Stimulated activated CD8-positive, alpha-beta memory T cell treated with anti-CD3 and anti-CD28 coated beads, Interleukin-2, amount 100 ng/mL, for 48 hours (primary cell): ENCODE measurements at regions not wholly inside any gene's neighbourhood (a gene's known extent, or its start where the extent isn't known, plus 50 kb on each side); places are given as distances from the start of the nearest gene placed in this dataset.
"Not testable (repeated sequence)": the region's sequence is repeated elsewhere in the genome, so short reads cannot be mapped to it uniquely, and the experiment has no call there.

Source experiments
- DNase-seq, 2 donors: peaks; one replicate each; pipeline ENCODE4 v3.0.0-alpha.2; 2020; ENCODE audit warnings: low read depth in 2 of 2

DNA sequence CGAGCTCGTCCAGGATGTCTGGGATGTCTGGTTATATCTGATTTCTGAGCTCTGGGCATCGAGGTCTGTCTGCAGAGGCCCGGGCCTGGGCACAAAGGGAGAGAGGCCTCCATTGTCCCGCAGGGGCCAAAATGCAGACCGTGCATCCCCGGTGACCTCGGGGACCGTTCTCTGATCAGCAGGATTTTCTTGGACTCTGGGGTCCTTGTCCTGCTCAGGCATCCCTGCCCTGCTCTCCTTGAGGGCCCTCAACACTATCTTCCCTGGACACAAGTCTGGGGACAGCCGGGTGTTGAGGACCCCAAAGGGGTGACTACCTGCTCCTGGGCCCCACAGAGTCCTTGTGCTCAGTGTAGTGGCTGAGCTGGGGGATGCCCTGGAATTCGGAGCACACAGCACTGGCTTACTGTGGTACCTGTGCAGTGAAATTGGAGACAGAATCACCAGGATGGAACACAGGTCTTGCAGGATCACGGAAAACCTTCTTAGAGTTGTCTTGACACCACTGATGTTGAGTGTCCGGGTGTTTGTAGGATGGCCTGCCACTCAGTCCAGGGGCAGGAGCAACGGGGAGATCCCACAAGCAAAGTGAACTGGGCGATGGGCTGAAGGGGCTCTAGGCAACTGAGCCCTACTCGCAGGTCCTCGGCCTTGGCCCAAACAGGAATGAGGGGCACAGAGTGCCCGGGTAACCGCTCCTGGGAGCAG is 1369.2 kb downstream of the CDH12 start:
- DNase-seq, result not testable (repeated sequence)

DNA sequence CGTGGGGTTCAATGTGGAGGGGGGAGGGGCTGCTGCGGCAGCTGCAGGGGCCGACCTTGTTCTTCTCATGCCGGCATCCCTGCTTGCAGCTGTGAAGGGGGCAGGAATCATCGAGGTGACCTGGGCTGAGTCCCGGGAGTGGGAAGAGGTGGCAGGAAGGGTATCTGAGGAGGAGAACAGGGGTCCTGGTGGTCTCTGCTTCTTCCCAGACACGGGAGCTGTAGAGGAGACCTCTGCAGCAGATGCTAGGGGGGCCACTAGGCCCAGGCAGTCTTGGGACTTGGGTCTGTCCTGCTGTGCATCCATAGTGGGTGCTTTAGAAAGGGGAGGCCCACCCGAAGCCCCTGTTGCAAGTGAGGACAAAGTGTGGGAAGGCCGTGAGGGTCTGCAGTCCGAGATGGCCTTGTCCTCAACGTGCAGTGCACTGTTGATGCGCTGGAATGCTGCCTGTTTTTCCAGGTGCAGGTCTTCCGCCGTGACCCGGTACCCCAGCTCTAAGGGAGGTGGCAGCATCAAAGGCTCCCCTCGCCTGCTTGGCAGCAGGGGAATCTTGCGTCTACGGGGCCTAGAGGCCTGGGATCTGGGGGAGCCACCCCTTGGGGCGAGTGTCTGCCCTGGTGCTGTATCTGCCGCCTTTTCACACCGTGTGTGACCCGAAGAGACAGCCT is 1370.0 kb downstream of the CDH12 start:
- DNase-seq, result not testable (repeated sequence)

DNA sequence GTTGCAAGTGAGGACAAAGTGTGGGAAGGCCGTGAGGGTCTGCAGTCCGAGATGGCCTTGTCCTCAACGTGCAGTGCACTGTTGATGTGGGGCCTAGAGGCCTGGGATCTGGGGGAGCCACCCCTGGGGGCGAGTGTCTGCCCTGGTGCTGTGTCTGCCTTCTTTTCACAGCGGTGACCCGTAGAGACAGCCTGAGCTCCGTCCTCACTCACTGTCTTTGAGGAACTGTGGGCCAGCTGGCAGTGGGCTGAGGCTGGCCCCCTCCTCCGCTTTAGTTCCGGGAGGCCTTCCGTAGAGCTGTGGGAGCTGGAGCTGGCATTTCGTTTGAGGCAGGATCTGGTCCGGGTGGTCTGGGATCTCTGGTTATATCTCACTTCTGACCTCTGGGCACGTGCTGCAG is 1370.6 kb downstream of the CDH12 start:
- not testable (repeated sequence) for DNase-seq

DNA sequence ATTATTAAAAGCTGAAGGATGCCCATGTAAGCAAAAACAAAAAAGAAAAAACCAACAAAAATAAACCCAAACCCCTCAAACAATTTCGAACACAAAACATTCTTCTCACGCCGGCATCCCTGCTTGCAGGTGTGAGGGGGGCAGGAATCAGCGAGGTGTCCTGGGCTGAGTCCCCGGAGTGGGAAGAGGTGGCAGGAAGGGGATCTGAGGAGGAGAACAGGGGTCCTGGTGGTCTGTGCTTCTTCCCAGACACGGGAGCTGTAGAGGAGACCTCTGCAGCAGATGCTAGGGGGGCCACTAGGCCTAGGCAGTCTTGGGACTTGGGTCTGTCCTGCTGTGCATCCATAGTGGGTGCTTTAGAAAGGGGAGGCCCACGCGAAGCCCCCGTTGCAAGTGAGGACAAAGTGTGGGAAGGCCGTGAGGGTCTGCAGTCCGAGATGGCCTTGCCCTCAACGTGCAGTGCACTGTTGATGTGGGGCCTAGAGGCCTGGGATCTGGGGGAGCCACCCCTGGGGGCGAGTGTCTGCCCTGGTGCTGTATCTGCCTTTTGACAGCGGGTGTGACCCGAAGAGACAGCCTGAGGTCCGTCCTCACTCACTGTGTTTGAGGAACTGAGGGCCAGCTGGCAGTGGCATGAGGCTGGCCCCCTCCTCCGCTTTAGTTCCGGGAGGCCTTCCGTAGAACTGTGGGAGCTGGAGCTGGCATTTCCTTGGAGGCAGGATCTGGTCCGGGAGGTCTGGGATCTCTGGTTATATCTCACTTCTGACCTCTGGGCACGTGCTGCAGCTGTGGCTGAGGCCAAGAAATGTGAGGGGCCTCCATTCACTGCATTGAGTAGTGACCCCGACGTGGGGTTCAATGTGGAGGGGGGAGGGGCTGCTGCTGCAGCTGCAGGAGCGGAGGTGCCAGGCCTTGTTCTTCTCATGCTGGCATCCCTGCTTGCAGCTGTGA is 1371.5 kb downstream of the CDH12 start:
- not testable (repeated sequence) for DNase-seq

DNA sequence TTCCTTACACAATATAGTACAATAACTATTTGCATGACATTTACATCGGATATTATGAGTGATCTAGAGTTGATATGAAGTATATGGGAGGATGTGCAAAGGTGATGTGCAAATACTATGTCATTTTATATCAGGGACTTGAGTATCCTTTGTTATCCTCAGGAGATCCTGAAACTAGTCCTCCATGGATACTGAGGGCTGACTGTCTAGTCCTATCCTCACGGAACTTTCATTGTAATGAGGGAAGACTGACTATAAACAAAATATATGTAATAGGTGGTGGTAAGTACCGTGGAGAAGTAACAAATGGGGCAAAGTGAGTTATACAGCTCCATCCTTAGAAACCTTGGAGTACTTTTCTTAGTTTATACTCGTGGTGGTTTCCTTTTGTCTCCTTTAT is 1373.1 kb downstream of the CDH12 start:
- DNase-seq, result not testable (repeated sequence)

DNA sequence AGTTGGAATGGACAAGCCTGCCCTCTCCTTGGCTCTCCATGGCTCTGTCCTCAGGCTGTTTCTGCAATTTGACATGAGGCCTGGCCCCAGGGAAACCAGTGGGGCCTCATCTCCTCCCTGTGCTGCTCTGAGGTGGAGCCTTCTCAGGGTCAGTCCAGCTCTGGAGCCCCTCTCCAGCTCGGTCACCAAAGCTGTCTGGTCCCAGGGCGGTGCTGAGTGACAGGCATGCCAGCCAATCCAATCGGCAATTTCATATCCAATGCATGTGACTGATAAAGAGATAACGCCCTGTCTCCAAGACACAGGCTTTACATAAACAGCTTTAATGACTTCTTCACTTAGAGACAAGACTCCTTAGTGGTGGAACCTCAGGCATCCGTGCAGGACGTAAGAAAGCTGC is 1379.2 kb downstream of the CDH12 start:
- DNase-seq, result not testable (repeated sequence)

DNA sequence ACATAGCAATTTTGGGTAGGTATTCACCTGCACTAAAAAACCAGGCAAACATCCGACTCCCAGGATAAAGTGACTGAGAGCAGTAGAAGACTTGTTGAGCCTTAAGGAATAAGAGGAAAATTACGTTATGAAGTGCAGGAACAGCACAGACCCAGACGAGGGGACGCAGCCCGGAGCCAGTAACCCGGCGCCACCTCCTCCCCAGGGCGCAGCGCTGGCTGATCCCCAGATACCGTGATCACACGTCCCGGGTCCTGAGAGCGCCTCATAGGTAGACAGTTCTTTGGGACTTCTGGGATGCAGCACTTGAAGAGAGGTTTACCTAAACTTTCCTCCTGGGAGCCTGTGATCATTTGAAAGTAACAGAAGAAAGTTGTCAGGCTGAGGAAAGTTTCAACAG is 1379.7 kb downstream of the CDH12 start:
- DNase-seq, result not testable (repeated sequence)

DNA sequence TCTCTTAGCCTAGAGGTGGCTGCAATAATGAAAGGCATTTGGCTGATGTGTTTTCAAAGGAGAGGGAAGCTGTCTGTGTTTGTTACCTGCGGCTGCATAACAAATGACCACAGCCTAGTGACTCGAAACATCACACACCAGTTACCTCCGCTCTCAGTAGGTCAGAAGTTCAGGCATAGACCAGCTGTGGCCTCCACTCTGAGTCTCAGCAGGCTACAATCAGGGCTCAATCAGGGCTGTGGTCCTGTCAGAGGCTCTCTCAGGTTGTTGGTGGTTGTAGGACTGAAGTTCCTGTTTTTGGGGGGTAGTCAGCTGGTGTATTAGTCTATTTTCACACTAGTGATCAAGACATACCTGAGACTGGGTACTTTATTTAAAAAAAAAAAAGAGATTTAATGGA is 1381.5 kb downstream of the CDH12 start:
- DNase-seq, result not testable (repeated sequence)

DNA sequence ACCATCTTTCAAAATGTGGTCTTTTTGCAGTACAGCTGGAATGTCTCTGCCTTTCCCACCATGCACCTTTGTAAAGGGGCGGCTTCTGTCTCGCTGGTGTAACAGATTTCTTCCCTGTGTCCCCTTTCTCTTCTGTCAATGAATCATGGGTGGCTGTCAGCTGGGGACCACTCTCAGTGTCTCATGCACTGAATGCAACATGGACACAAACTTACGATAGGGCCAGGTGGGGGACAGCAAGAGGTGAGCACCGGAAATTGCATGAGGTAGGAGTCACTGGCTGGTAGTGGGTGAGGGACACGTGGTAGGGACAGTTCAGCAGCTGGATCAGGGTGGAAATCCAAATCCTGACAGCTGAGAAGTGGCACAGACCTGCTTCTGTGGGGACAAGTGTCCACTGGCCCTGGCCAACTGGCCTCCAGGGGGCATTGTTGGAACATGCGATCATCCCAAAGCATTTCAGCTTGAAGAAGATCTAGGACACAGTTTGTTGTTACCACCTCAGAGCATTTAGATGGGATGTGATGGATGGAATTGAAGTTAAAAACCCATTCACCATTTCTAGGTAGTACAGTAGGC is 1383.5 kb downstream of the CDH12 start:
- not testable (repeated sequence) for DNase-seq

DNA sequence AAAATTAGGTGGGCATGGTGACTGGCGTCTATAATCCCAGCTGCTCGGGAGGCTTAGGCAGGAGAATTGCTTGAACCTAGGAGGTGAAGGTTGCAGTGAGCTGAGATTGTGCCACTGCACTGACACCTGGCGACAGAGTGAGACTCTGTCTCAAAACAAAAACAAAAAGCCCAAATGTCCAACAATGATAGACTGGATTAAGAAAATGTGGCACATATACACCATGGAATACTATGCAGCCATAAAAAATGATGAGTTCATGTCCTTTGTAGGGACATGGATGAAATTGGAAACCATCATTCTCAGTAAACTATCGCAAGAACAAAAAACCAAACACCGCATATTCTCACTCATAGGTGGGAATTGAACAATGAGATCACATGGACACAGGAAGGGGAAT is 1385.6 kb downstream of the CDH12 start:
- not testable (repeated sequence) for DNase-seq

DNA sequence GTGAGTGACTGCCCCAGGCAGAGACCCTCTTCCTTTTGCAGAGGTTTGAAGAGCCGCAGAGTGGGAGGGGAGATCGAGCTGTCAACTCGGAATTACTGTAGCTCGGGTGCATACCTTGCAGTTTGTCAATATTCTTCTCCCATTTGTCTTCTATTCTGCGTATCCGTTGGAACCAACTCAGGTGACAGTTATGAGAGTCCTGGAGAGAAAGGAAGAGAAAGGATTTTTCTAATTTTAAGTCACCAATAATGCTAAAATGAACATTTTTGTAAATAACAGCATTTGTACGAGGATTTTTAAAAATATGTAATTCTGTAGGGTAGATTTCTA is 1393.4 kb downstream of the CDH12 start:
- not testable (repeated sequence) for DNase-seq

DNA sequence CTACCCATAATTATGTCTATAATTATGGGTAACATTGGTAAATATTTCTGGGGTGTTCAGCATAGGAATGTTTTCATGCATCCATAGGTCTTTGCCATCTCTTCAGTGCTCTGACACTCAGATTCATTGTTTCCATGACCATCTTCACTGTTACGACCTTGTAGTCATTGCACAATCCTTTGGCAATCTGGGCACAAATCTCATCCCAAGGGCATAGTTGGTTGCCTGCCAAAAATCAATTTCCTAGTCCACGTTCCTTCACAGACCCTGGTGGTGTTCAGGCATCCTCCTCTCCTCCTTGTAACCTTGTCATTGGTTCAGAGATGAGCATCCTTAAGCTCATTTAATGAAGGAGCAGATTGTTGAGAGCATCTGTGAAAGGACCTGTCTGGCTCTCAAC is 1400.7 kb downstream of the CDH12 start:
- DNase-seq, result no peak

DNA sequence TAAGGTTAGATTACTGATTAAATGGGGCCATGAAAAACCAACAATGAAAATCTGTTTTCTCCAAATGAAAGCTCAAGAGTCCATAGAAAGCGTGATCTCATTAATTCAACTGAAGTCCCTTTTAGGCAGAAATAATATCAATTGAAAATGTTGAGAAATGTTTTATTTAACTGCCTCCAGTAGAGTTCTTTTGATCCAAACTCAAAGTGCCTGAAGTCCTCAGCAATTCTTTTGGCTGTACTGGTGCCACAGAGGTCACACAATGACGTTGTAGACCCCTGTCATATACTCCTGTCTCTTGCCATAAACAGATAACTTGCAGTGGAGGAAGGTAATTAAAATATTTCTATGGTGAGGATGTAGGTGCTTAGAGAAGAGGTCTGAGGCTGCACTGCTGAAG is 1420.5 kb downstream of the CDH12 start:
- no peak for DNase-seq

DNA sequence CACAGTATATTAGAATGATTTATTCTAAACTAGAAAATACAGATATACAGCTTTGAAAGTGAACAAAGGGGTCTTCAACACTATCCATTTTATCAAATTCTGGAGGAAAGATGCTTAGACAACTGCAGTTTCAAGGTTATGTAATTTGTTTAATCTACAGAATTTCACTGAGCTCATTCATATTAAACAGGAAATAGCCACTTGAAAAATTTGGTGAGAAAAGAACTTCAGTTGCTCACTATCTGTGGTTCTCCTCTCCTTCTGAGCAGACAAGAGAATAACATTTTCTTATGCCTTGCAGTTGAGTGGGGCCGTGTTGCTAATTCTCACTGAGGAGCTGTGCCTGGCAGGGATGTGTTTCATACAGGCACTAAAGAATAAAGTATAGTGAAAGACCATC is 1428.2 kb downstream of the CDH12 start:
- DNase-seq, result no peak

DNA sequence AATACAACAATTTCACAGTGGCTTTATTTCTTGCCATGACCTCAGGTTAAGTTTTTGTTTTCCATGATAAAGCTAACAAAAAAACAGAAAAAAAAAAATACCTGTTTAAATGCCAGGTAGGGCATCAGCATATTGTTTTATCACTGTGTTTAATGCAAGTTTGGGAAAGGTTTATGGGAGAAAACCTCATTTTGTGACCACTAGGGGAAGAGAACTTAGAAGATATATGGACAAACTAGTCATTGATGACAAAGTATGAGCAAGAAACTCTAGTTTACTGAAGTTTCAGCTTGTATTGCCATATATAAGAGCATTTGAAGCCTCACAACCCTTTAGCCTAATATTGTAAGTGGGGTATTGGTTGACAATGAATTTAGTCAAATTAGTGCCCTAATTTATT is 1431.4 kb upstream of the CDH18 start:
- no peak for DNase-seq

DNA sequence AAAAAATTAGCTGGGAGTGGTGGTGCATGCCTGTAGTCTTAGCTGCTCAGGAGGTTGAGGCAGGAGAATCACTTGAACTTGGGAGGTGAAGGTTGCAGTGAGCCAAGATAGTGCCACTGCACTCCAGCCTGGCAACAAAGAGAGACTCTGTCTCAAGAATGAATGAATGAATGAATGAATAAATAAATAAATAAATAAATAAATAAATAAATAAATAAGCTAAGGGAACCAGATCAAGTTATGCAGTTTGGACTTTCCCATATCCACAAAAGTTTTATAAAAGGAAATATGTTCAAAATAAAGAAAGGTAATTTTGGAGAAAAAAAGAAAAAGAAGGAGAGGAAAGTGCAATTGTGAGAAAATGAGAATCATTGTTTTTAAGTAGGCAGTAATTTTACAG is 1414.1 kb upstream of the CDH18 start:
- not testable (repeated sequence) for DNase-seq

DNA sequence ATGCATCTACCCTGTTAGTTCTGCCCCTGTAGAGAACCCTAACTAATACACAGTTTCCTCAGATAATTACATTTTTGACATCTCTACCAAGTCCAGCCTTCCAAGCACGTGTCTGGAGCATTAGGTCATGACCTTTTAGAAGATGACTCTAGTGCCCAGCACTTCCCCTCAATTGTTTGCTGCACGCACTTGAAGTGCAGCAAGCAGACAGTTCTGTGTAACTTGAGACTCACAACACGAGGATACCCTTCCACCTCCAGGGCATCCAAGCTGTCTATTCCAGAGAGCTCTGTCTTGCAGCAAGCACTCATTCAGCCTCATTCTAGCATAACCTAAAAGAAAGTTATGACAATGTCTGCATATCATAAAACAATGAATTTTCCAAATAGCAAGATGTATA is 1410.5 kb upstream of the CDH18 start:
- no peak for DNase-seq

DNA sequence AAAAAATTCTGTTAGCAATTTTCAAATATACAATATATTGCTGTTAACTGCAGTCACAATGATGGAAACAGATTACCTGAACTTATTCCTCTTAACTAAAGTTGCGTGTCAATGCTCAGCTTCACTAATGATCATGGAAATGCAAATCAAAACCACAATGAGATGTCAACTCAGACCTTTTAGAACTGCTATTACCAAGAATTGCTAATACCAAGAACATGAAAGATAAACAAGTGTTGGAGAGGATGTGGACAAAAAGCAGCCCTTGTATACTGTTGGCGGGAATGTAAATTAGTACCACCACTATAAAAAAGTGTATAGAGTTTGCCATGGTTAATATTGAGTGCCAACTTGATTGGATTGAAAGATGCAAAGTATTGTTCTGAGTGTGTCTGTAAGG is 1409.7 kb upstream of the CDH18 start:
- no peak for DNase-seq

DNA sequence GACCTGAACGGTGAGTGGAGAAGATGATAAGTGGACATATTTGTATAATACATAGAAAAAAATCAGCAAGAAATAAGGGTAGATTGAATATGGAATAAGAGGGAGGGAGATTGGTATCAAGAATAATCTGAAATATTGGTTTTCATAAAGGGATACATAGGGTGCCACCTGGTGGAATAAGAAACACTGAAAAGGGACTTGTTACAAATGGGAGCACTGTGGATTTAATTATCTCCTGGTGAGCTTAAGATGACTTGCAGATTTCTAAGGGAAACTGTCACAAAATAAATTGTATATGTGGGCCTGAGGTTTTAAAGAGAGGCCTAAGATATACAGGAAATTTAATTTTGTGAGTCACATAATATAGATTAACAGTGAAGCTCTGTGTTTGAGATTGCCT is 1403.5 kb upstream of the CDH18 start:
- DNase-seq, result no peak

DNA sequence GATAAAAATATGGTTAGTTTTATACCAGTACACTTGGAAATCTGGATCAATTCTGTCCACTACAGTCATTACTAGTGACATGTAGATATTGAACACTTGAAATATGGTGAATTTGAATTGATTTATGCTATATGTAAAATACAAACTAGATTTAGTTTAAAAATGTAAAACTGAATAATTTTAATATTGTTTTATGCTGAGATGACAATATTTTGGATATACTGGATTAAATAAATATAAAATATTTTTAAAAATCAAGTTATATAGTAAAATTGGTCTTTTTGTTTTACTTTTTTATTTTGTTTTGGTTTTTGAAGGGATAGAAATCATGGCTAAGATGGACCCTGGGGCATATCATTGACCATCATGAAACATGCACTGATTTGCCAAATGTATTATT is 1372.8 kb upstream of the CDH18 start:
- DNase-seq, result not testable (repeated sequence)

DNA sequence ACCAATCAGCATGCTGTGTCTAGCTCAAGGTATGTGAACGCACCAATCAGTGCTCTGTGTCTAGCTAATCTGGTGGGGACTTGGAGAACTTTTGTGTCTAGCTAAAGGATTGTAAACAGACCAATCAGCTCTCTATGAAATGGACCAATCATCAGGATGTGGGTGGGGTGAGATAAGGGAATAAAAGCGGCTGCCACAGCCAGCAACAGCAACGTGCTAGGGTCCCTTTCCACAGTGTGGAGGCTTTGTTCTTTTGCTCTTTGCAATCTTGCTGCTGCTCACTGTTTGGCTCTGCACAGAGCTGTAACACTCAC is 1353.9 kb upstream of the CDH18 start:
- DNase-seq, result not testable (repeated sequence)

DNA sequence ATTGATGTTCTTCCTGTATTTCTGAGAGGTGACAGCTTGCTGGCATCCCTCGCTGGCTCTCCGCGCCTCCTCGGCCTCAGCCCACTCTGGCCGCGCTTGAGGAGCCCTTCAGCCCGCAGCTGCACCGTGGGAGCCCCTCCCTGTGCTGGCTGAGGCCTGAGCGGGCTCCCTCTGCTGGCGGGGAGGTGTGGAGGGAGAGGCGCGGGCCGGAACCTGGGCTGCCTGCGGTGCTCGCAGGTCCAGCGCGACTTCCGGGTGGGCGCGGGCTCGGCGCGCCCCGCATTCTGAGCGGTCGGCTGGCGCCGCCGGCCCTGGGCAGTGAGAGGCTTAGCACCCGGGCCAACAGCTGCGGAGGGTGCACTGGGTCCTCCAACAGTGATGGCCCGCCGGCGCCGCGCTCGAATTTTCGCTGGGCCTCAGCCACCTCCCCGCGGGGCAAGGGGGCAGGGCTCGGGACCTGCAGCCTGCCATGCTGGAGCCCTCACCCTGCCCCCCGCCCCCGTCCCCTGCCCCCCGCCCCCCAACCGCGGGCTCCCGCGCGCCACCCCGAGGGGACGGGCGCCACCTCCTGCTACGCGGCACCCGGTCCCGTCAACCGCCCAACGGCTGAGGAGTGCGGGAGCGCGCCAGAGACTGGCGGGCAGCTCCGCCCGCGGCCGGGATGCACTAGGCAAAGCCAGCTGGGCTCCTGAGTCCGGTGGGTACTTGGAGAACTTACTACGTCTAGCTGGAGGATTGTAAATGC is 1353.4 kb upstream of the CDH18 start:
- DNase-seq, result not testable (repeated sequence)
